Activated naive CD4-positive, alpha-beta T cell treated with anti-CD3 and anti-CD28 coated beads, Interleukin-2, amount 50 U/mL, for 72 hours (primary cell): ENCODE measurements at regions not wholly inside any gene's neighbourhood (a gene's known extent, or its start where the extent isn't known, plus 50 kb on each side); places are given as distances from the start of the nearest gene placed in this dataset.

ENCODE experiments used
- ATAC-seq, 2 donors: fragments of 150-1000 bp; cut with Tn5 transposase; 2 replicates each; pipeline ENCODE4 v1.10.0; 2021; ENCODE audit warnings: mild to moderate bottlenecking in 2 of 2, moderate library complexity in 2 of 2
- DNase-seq, 2 donors: peaks; one replicate each; pipeline ENCODE4 v3.0.0; 2021 to 2022; ENCODE audit warnings: low spot score in 2 of 2
- H3K27ac Mint-ChIP-seq, 2 donors: one replicate each; pipeline ENCODE4 v1.8.0; 2022; ENCODE audit warnings: mild to moderate bottlenecking in 2 of 2, mixed read lengths in 2 of 2
- H3K36me3 Mint-ChIP-seq, 2 donors: one replicate each; pipeline ENCODE4 v1.8.0; 2022; ENCODE audit warnings: mixed read lengths in 2 of 2
- H3K9me3 Mint-ChIP-seq, 2 donors: one replicate each; pipeline ENCODE4 v1.8.0; 2022; ENCODE audit warnings: mixed read lengths in 2 of 2

DNA sequence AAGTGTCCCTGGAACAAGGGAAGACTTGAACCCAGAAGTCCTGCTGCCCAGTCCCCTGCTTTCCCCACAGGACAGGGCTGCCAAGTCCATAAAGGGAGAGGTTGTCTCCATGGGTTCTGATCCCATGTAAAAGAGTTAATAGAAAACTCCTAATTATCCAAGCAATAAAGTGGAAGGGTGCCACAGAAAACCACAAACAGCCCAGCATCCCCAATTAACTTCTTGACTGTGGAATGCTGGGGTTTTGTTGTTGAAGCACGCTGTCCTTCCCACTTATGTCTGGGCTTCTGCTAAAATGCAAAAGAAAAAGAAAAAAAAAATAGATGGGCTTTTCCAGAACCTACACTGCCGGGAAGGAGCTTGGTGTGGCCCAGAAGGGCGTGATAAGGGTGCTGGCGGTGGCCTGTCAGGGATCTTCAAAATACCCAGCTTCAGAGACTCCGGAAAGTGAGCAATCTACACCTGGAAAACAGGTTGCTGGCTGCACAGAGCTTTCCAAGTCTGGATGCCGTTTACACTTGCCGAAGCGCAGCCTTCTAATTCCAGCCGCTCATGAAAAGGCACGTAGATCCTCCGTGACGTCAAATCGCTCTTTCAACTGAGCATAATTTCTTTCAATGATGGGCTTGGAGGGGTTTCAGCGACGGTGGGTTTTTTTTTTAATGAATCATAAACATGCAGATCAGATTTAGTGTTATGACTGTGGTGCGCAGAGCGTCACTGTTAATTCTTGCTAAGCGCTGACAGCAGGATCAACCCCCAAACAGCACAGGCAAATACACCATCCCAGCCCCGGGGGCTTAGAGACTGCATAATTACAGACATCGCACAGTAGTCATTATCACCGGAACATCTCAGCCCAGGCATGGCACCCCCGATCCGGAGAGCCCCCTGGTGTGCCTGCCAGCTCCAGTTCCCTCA lies 197.6 kb downstream of the BCOR start:
- H3K9me3 Mint-ChIP-seq: no peaks in the 10 kb centered on the region
- no peak for ATAC-seq
- no peaks in the 10 kb centered on the region for H3K36me3 Mint-ChIP-seq
- DNase-seq: no peak
- no peak overlapping the region for H3K27ac Mint-ChIP-seq

DNA sequence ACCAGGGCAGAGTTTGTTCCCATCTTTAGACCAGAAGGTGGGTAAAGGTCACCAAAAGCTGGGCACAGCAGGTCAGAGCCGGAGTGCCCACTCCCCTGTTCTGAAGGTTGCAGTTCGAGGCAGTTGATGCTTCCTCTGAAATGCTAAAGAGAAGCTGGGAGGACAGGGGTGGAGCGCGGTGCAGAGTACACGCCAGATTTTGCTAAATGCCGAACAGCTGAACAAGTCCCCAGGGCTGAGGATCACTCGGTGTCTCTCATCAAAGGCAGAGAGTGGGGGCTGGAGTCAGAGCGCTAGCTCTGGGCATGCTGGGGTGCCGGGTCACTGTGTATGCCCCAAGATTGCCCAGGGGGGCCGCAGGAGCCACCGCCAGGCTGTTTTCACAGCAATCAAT lies 197.0 kb downstream of the BCOR start:
- no peaks in the 10 kb centered on the region for H3K36me3 Mint-ChIP-seq
- no peaks in the 10 kb centered on the region for H3K9me3 Mint-ChIP-seq
- ATAC-seq (no peak), DNase-seq (no peak)
- no peak overlapping the region for H3K27ac Mint-ChIP-seq

DNA sequence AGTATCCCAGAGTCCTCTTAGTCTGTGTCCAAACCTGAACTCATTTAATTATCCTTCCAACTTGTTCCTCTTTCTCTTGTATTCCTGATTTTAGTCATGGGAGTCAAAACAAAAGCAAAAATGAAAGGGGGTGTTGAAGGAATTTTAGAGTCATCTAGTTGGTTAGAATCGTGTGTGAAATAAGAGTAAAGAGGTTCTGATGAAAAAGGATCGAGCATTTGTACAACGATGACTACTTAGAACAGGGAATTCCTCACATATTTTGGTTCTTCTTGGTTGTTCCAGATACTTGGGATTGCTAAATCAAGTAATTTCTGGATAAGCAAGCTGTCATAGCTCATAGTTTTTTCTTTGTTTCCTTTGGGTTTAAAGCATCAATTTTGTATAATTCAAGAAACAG lies 194.4 kb downstream of the BCOR start:
- H3K9me3 Mint-ChIP-seq: no peaks in the 10 kb centered on the region
- DNase-seq (no peak), ATAC-seq (peak; percentile 58 to 71)
- H3K27ac Mint-ChIP-seq: peak overlapping the region in 1 of 2 donors; percentile 49
- no peaks in the 10 kb centered on the region for H3K36me3 Mint-ChIP-seq

DNA sequence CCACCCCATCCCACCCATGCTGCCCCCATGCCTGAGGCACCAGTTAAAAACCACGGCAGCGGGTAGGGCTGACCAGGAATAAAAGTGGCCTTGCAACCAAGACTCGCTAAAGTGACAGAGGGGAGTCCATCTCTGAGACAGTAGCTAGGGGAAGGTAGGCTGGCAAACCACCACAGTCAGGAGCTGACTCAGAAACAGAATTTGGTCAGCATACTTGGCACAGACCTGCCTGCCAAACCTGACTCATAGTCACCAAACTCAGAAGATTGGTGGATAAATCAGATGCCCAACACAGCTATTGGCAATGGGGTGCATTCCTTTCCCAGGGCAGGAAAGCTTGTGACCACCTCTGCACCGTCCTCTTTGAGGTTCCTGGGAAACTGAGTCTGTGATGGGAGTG lies 193.8 kb downstream of the BCOR start:
- ATAC-seq (peak; percentile 84 to 90), DNase-seq (no peak)
- Mint-ChIP-seq H3K9me3 (no peaks in the 10 kb centered on the region), H3K27ac (no peak overlapping the region), H3K36me3 (no peaks in the 10 kb centered on the region)

DNA sequence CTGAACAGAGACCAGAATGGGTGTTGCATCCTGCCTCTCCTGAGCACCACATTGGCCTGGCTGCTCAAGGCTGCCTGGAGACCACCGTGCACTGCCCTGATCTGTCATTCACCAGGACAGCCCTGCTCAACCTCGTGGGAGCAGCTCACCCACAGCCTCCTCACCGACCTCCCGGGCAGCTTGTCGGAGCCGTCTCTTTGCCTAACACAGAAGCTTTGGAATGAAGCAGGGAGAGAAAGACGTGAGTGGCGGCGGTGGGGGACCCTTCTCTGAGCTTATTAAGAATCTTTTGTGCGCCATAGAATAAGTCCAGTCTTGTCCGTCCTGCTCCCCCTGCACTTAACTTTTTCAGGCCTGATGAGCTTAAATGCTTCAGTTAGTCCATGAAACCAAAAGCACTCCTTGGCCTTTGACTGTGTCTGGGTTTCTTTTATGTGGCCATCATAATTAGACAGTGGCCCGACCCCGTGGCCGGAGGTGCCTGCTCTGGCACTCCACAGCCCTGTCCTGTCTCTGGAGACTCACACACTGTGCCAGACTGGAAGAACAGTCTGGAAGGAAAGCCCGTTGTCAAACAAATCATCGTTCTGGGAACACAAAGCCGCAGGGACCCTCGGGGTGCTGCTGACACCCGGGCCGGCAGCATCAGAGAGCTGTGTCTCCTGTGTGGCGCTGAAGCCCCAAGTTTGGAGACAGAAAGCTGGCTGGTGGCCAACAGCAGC lies 192.8 kb downstream of the BCOR start:
- DNase-seq: no peak
- no peaks in the 10 kb centered on the region for H3K9me3 Mint-ChIP-seq
- no peak for ATAC-seq
- no peak overlapping the region for H3K27ac Mint-ChIP-seq
- no peaks in the 10 kb centered on the region for H3K36me3 Mint-ChIP-seq

DNA sequence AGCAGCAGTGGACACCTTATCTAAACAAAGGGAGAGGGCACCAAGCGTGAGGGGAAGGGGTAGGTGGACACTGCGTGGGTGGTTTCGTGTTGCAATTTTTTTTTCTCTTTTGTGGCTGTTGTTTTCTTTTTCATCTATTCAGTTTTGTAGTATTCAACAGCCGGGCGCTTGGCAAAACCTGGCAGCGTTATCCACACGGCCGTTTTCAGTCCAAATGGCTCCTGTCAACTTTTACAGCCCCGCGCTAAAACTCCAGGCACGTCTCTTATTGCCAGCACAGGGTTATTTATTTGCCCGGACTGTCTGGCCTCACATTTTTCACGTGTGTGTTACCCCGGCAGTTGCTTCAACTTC lies 192.2 kb downstream of the BCOR start:
- H3K9me3 Mint-ChIP-seq: no peaks in the 10 kb centered on the region
- ATAC-seq: no peak
- H3K27ac Mint-ChIP-seq: no peak overlapping the region
- H3K36me3 Mint-ChIP-seq: no peaks in the 10 kb centered on the region
- no peak for DNase-seq

DNA sequence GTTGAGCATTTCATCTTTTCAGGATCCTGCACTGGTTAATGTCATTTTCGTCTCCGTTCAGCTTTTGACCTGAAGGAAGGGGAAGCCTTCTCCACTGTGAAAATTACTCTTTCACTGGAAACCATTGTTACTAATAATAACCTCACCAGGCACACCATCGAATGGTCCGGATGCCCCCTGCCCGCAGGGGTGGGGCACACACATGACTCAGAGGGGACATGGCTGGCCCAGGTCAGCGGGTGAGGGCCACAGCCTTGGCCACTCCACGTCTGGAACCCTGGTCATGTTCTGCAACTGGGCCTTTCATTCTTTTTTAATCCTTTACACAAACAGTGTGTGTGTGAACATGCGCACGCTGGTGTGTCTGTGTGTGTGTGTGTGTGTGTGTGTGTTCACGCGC lies 191.8 kb downstream of the BCOR start:
- Mint-ChIP-seq H3K9me3 (no peaks in the 10 kb centered on the region), H3K27ac (no peak overlapping the region), H3K36me3 (no peaks in the 10 kb centered on the region)
- ATAC-seq (no peak), DNase-seq (no peak)

DNA sequence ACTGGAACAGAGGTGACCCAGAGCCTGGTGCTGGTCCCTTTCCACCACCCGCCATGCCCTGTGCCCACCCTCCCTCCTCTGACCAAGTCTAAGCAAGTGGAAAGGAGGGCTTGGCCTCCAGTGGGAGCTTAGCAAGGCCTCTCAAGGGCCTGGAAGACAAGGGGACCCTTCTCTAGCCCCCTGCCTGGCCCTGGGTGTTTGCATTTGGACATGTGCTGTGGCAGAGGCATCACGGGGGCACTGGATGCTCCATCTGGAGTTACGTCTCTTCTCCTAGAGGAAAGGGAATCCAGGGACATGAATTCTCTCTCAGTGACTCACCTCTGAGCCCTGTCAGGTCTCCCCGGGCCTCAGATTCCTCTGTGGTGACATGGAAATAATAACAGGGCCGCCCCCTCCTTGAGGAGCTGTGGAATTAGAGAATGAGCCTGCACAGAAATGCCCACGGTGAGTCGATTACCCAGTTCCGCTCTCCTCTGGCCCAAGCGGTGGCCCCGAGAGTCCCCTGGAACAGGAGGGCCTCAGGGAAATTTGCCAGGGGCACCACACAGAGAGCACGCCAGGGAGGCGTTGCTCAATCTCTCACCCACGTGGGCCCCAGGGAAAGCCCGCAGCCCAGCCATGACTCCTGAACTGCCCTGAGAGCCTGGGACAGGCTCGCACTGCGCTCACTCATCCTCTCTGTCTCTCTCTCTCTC lies 189.6 kb downstream of the BCOR start:
- no peaks in the 10 kb centered on the region for H3K36me3 Mint-ChIP-seq
- H3K9me3 Mint-ChIP-seq: no peaks in the 10 kb centered on the region
- DNase-seq (no peak), ATAC-seq (no peak)
- H3K27ac Mint-ChIP-seq: peak overlapping the region in 1 of 2 donors; percentile 38

DNA sequence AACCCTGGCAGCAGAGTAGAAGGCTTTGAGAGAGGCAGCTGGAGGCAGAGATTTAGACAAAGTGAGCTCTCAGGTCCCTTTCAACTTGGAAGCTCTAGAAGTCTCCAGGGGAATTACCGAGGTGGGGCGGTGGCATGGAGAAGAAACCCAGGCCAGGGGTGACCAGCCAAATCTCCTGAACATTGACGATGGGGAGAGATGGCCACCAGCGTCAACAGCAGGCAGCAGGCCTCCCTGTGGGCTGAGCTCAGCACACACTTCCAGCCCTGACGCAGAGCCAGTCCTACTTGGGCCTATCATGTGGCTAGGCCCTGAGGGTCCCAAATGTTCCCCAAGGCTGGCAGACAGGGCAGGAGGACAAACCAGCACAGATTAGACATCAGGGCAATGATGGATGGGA lies 187.8 kb downstream of the BCOR start:
- Mint-ChIP-seq H3K36me3 (no peaks in the 10 kb centered on the region), H3K27ac (no peak overlapping the region), H3K9me3 (no peaks in the 10 kb centered on the region)
- no peak for ATAC-seq
- no peak for DNase-seq

DNA sequence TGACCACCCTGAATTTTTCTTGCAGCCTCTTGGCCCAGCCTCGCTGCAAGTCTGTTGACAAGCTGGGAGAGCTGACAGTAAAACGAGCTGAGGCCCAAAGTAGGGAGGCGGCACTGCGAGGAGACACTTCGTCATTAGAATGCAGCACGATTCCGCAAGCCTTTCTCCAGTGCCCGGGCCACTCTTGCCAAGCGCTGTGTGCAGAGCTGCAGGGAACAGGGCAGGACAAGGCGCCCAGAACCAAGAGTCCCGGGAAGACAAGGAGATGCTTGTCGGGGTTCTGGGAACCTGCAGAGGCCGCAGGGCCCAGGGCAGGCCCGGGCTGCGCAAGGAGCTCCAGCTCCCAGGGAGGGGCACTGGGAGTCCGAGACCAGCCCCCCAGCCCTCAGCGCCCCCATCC lies 187.1 kb downstream of the BCOR start:
- DNase-seq (no peak), ATAC-seq (no peak)
- no peaks in the 10 kb centered on the region for H3K9me3 Mint-ChIP-seq
- no peaks in the 10 kb centered on the region for H3K36me3 Mint-ChIP-seq
- no peak overlapping the region for H3K27ac Mint-ChIP-seq

DNA sequence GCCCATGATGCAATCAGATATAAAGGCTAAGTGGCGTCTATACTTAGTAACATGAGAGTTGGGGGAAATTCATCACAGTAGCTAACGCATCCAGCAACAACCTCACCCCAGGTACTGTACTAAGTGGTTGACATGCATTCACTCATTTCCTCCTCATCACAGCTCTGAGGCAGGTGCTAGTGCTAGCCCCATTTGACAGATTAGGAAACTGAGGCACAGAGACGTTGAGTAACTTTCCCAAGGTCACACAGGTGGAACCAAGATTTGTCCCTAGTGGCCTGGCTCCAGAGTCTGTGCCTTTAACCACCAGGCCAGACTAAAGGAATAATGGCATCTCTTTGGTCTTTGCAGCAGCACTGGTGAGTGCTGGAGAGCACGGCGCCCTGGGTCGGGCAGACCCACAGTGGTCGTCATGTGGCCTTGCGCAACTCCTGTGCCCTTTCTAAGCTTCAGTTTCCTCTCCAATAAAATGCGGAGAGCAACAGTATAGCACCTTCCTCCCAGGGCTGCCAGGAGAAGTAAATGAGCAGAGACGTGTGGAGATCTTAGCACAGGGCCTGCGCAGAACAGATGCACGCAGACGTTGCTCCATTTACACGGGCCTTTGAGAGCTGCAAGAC lies 186.4 kb downstream of the BCOR start:
- DNase-seq: no peak
- Mint-ChIP-seq H3K9me3 (no peaks in the 10 kb centered on the region), H3K36me3 (no peaks in the 10 kb centered on the region), H3K27ac (no peak overlapping the region)
- ATAC-seq: no peak

DNA sequence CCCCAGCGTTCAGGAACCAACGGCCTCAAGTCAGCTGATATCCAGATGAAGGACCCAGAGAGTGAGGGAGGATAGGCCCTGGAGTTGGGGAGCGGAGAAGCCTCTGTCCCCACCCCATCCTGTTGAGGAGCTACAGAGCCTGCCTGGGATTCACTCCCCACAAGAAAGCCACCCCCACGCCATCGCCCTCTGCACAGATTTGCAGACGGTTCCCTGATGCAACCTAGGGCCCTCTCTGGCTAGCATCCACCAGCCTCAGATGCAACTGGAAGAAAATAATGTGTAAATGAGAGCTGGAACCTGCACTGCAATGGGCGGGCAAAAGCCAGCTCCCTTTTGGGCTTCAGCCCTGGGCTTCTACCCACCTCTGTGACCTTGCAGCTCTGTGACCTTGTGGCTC lies 185.6 kb downstream of the BCOR start:
- H3K9me3 Mint-ChIP-seq: no peaks in the 10 kb centered on the region
- DNase-seq (no peak), ATAC-seq (no peak)
- H3K36me3 Mint-ChIP-seq: no peaks in the 10 kb centered on the region
- no peak overlapping the region for H3K27ac Mint-ChIP-seq

DNA sequence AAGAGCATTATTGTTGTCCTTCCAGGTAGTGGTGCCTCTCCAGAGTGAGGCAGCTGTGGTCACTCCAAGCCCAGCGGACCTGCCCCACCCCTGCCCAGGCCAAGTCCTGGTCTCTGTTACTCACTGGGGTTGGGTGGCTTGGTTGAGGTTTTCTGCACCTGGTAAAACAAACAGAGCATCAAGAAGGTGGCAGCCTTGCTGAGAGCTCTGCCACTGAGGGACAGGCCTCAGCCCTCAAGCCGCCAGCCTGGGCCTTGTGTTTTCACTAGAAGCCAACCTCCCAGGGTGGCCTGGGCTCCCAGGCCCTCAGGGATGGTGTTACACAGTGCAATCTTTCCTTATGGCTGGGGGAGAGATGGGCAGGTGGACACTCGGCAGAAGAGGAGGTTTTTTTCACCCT lies 182.7 kb downstream of the BCOR start:
- H3K36me3 Mint-ChIP-seq: no peaks in the 10 kb centered on the region
- H3K27ac Mint-ChIP-seq: no peak overlapping the region
- ATAC-seq (no peak), DNase-seq (no peak)
- no peaks in the 10 kb centered on the region for H3K9me3 Mint-ChIP-seq

DNA sequence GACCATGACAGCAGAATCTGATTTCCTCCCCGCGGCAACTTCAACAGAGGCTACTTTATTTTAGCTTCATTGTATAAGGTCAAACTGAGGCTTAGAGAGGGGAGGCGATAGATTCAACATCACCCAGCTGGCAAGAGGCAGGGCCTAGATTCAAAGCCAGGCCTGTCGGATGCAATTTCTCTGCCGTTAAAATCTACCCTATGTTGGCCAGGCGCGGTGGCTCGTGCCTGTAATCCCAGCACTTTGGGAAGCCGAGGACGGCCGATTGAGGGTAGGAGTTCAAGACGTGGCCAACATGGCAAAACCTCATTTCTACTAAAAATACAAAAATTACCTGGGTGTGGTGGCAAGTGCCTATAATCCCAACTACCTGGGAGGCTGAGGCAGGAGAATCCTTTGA lies 182.2 kb downstream of the BCOR start:
- H3K27ac Mint-ChIP-seq: no peak overlapping the region

DNA sequence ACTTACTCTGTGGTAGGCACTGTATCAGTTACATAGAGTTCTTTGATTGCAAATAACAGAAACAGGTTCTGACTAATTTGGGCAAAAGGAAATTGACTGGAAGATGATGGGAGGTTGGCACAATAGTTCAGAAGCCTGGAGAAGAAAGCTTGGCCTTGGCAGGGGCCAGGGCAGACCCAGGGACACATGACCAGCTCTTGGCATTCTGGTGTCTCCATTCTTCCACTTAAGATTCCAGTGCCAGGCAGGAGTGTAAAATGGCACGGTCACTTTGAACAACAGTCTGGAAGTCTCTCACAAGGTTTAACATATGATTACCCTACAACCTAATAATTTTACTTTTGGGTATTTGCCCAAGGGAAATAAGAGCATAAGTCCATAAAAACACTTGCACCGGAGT lies 175.9 kb downstream of the BCOR start:
- DNase-seq: no peak
- no peaks in the 10 kb centered on the region for H3K36me3 Mint-ChIP-seq
- no peaks in the 10 kb centered on the region for H3K9me3 Mint-ChIP-seq
- no peak for ATAC-seq
- no peak overlapping the region for H3K27ac Mint-ChIP-seq

More for the DNA sequence above, 182.2 kb downstream of the BCOR start:
- Mint-ChIP-seq H3K36me3 (no peaks in the 10 kb centered on the region), H3K9me3 (no peaks in the 10 kb centered on the region)
- no peak for DNase-seq
- no peak for ATAC-seq

DNA sequence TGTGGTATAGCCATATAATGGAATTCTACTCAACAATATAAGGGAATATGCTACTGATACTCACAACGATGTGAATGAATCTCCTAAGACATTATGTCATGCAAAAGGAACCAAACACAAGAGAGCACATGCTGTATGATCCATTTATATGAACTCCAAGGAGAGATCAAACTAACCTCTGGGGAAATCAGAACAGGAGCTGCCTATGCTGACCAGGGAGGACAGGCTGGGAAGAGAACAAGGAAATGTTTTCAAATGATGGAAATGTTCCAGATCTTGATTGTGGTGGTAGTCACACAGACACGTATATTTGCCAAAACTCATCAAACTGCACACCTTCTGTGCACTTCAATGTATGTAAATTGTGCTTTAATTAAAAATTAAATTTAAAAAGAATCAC lies 175.3 kb downstream of the BCOR start:
- DNase-seq (no peak), ATAC-seq (no peak)
- no peaks in the 10 kb centered on the region for H3K9me3 Mint-ChIP-seq
- H3K36me3 Mint-ChIP-seq: no peaks in the 10 kb centered on the region
- H3K27ac Mint-ChIP-seq: no peak overlapping the region

DNA sequence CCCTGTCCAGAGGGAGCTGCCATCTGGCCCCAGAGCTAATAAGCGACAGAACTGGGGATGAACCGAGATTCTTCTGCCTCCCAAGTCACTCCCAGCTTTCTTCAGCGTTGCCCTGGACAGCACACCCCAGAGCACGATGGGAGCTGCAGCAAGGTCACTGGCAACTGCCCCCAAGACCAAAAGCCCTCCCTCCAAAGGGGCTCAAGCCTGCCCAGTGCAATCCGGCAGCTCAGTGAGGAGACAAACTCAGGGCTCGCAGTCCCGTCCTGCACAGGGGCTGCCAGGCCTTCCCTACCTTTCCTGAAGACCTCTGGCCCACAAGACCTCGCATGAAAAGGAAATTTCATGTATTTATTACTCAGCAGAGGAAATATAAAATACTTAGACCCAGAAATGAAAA lies 174.8 kb downstream of the BCOR start:
- Mint-ChIP-seq H3K9me3 (no peaks in the 10 kb centered on the region), H3K36me3 (no peaks in the 10 kb centered on the region), H3K27ac (no peak overlapping the region)
- no peak for ATAC-seq
- DNase-seq: no peak
